Epithelial cell of proximal tubule (primary cell): ENCODE measurements at regions not wholly inside any gene's neighbourhood (a gene's known extent, or its start where the extent isn't known, plus 50 kb on each side); places are given as distances from the start of the nearest gene placed in this dataset.

ENCODE experiments used
- DNase-seq: peaks from one replicate; pipeline ENCODE4 v3.0.0-alpha.2; 2011; ENCODE audit warnings: low read depth
- H3K4me3 ChIP-seq: 2 replicates; pipeline ENCODE4 v1.5.1; 2011; ENCODE audit warnings: low read depth, mild to moderate bottlenecking, low read length
- CTCF ChIP-seq: conservative IDR thresholded peaks from 2 replicates; pipeline ENCODE4 v1.5.1; 2012; ENCODE audit warnings: low read depth, mild to moderate bottlenecking, low read length

- TF ChIP-seq CTCF = no peak
- no peak overlapping the region for H3K4me3 ChIP-seq
- DNase-seq = no peak
These were observed 67.9 kb upstream of the UNC5A start for GRCh38 chr5:176742246-176743105.

- no peak for TF ChIP-seq CTCF
- H3K4me3 ChIP-seq = peak overlapping the region; percentile 30
- no peak for DNase-seq
These were observed 67.1 kb upstream of the UNC5A start for GRCh38 chr5:176743136-176743861.

GRCh38 chr5:176743868-176744583, 66.3 kb upstream of the UNC5A start:
- no peak for TF ChIP-seq CTCF
- no peak for DNase-seq
- H3K4me3 ChIP-seq = no peak overlapping the region

- H3K4me3 ChIP-seq = no peak overlapping the region
- TF ChIP-seq CTCF = peak; percentile 50
- no peak for DNase-seq
These were observed 65.8 kb upstream of the UNC5A start for GRCh38 chr5:176744584-176744965.

- no peak for TF ChIP-seq CTCF
- H3K4me3 ChIP-seq = no peak overlapping the region
- DNase-seq = no peak
These were observed 62.7 kb upstream of the UNC5A start for GRCh38 chr5:176747670-176748072.

- H3K4me3 ChIP-seq = no peak overlapping the region
- no peak for DNase-seq
- TF ChIP-seq CTCF = no peak
These were observed 62.0 kb upstream of the UNC5A start for GRCh38 chr5:176748073-176748966.
